ENCODE measurements at regions not wholly inside any gene's neighbourhood (a gene's known extent, or its start where the extent isn't known, plus 50 kb on each side); places are given as distances from the start of the nearest gene placed in this dataset.

- no peak for DNase-seq (ENCODE audit: low read depth)
These were observed 120.3 kb upstream of the IPO9 start for GRCh38 chr1:201708691-201709090.

- no peak for DNase-seq (ENCODE audit: low read depth)
These were observed 119.2 kb upstream of the IPO9 start for GRCh38 chr1:201709564-201710295.

GRCh38 chr1:201710632-201711597 lies 118.0 kb upstream of the IPO9 start:
- no peak for DNase-seq (ENCODE audit: low read depth)

- DNase-seq (ENCODE audit: low read depth): no peak
These were observed 117.1 kb upstream of the IPO9 start for GRCh38 chr1:201711811-201712210.

GRCh38 chr1:201712387-201713085 lies 116.4 kb upstream of the IPO9 start:
- DNase-seq (ENCODE audit: low read depth): no peak

GRCh38 chr1:201713086-201713810 lies 115.7 kb upstream of the IPO9 start:
- no peak for DNase-seq (ENCODE audit: low read depth)

GRCh38 chr1:201714542-201715329 lies 114.2 kb upstream of the IPO9 start:
- DNase-seq (ENCODE audit: low read depth): no peak

GRCh38 chr1:201715351-201715750 lies 113.6 kb upstream of the IPO9 start:
- DNase-seq (ENCODE audit: low read depth): no peak

GRCh38 chr1:201715801-201716741 lies 112.9 kb upstream of the IPO9 start:
- no peak for DNase-seq (ENCODE audit: low read depth)

GRCh38 chr1:201716742-201717135 lies 112.2 kb upstream of the IPO9 start:
- no peak for DNase-seq (ENCODE audit: low read depth)

GRCh38 chr1:201717286-201717685 lies 111.7 kb upstream of the IPO9 start:
- DNase-seq (ENCODE audit: low read depth): no peak

- DNase-seq (ENCODE audit: low read depth): no peak
These were observed 110.4 kb upstream of the IPO9 start for GRCh38 chr1:201718346-201719202.

- DNase-seq (ENCODE audit: low read depth): no peak
These were observed 109.0 kb upstream of the IPO9 start for GRCh38 chr1:201719812-201720521.

- DNase-seq (ENCODE audit: low read depth): no peak
These were observed 108.5 kb upstream of the IPO9 start for GRCh38 chr1:201720522-201720844.

- no peak for DNase-seq (ENCODE audit: low read depth)
These were observed 107.6 kb upstream of the IPO9 start for GRCh38 chr1:201721082-201722049.

- DNase-seq (ENCODE audit: low read depth): no peak
These were observed 104.8 kb upstream of the IPO9 start for GRCh38 chr1:201724039-201724765.
